LHCN-M2 (cell line): ENCODE measurements at regions not wholly inside any gene's neighbourhood (a gene's known extent, or its start where the extent isn't known, plus 50 kb on each side); places are given as distances from the start of the nearest gene placed in this dataset.

Source experiments
- DNase-seq: peaks from one replicate; pipeline ENCODE4 v3.0.0-alpha.2; 2012; ENCODE audit warnings: low read depth

DNA sequence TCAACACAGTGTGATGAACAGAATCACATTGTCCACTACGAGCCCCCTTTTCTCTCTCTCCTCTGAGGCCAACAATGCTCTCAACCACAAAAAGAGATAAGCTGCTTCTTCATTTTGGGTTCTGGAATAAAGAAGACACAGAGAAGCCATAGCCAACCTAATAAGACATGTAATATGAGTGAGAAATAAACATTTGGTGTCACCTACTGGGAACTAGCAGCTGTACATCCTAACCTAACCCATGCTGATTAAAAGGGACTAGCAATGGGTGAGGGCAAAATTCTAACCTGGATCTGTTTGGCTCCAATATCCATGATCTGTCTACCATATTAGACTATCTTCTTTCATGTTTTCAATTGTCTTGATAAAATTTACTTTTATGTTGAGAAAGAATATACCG is 369.1 kb upstream of the MARCKS start:
- peak; percentile 47 for DNase-seq

DNA sequence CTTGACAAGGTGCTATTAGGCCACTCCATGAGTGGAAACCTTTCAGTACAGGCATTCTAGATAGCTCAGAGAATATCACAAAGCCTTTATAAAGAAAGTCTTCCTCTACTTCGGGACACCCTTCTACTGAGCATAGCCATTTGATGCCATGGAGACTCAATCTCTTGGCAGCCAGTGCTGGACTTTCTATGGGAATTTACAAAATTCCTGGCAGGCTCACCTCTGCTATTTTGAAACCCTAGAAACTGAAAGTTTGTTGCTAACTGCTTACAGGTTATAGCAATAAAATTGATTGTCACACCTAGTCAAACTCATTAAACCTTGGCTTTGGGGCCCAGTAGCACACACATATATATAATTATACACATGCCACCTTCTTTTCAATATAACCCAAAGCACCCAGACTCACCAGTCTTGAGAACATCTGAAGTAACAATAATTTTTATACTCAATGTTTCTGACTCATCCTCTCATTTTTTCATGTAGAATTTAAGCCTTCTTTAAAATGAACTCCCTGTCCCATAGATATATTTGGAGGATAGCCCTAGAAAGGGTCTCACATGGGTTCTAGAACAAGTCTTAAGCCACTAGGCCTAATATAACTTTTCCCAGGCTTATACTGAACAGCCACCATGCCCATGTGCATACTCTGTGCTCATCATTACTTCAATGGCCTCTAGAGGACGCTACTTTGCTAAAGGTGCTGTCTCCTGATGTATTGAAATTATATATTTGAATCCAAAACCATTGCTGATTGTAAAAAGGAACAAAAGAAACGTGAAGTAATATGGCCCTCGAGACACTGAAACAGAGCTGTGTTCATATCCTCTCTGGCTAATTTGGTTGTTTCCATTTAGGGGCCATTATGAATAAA is 368.1 kb upstream of the MARCKS start:
- DNase-seq: peak; percentile 39

DNA sequence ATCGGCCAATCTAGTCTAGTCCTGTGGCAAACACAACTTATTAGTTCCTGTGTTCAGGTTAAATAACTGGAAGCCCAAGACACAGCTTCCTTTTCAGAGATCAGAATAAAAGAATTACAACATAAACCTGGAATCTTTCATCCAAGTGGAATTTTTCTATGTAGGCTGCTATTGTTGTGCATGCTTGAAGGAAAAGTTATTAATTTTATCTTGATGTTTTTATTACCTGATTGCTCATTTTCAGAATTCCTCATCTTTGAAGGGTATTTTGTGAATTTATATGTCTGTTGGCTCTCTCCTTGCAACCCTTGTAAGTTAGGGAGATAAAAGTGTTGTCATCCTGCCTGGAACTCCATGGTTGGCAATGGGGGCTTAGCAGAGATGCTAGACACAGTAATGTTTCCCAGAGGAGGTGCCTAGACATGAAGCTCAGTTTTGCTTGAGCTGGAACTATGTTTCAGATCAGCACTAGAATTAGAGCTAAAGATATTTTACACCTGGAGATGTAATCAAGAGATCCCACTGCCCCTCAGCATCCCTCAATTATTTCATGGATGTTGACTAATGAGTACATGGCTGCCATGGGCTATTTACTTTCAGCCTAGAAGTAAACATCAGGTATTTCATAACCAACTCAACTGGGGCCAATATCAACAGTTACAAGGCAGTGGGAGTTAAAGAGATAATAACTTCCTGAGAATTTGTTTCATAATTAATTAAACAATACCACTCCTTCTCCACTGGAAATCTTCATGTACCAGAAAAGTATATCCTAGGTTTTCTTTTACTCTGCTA is 367.0 kb upstream of the MARCKS start:
- no peak for DNase-seq

DNA sequence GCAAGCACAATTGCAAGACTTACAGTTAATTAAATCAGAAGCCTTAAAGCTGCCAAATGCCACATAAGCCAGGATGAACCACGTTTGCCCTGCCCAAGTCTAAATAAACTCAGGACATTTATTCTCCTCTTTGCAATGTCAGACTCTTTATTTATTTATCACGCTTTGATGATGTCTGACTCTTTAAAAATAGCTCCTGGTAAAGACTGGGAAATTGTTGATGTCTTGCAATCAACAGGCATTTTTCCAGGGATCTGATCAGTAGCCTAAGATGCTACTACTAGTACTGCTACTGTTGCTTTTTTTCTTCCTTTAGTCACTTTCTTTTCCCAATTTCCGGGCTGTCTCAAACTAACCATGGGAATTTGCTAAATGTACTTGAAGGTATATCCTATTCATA is 365.8 kb upstream of the MARCKS start:
- no peak for DNase-seq

DNA sequence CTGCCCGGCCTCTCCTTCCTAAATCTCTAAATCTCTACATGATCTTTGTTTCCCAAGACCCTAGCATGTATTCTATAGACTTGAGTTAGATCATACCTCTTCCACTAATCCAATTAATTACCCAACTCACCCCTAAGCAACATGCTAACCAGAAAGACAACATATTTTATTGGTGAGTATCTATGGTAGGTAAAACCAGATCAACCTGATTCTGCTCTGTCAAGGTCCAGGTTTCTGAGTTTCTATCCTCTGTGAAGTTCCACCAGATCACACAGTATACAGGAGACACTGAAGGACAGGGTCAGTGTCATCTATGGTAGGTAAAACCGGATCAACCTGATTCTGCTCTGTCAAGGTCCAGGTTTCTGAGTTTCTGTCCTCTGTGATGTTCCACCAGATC is 363.2 kb upstream of the MARCKS start:
- DNase-seq: no peak

DNA sequence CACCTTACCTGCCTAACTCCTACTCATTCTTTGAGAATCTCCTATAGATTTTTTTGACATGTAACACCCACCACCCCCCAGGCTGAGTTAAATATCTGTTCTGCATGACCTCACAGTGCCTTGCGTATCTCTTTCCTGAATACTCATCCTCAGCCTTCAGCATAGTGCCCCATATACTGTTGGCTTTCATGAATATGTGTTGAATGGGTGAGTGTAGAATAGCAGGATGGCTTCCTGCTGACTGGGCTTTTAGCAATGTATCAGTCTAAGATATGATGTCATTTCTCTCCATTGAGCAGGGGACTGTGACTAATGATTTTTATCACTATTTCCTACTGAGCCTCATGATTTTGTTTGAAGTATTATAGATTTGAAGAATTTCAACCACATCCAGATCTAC is 361.6 kb upstream of the MARCKS start:
- DNase-seq: peak; percentile 46

DNA sequence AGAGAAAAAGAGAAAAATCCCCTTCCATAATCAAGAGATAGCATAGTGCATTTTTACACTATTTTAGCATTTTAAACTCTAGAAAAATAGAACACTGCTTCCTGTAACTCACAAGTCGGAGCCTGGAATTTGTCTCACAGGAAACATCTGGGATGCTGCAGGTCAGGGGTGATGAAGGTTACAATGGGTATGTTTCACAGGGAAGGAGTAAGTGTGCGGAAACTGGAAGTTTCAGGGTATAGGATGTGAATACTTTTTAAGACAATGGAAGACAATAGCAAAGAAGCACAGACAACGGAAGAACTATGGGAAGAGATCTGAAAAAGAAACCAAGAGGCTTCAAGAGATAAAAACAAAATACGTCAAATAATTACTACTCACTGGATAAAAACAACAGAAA is 361.0 kb upstream of the MARCKS start:
- DNase-seq: no peak

DNA sequence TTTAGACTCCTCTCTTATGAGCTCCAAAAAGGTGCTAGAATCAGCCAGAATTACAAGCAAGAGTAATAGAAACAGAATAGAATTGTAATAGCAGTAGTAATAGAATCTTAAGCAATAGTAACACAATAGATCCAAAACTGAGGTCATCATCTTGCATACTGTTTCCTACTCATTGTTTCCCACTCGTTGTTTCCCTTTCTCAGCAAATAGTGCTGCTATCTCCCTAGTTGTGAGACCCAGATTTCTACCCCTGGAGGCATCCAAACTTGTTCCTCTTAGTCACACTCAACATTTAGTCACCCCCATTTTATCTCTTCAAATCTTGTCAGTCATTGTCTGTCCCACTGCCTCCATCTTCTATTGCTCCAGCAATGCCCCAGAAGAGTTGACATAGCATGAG is 356.9 kb upstream of the MARCKS start:
- DNase-seq: no peak

DNA sequence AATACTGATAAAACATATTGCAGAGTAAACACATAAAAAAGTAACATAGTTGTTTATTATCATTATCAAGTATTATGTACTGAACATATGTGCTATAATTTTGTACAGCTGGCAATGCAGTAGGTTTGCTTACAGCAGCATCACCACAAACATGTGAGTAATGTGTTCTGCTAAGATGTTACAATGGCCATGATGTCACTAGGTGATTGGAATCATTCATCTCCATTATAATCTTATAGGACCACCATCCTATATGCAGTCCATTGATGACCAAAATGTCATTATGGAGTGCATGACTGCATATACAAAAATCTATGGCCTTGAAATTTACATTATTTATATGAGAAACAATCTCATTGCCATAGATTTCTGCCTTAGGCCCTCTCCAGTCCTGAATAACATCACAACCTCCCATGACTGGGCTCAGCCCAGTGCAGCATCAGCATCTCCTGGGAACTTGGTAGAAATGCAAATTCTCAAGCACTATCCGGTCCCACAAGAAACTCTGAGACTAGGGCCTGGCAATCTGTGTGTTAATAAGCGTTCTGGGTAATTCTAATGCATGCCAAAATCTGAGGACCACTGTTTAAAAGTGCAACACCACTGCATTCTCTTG is 352.0 kb upstream of the MARCKS start:
- no peak for DNase-seq

DNA sequence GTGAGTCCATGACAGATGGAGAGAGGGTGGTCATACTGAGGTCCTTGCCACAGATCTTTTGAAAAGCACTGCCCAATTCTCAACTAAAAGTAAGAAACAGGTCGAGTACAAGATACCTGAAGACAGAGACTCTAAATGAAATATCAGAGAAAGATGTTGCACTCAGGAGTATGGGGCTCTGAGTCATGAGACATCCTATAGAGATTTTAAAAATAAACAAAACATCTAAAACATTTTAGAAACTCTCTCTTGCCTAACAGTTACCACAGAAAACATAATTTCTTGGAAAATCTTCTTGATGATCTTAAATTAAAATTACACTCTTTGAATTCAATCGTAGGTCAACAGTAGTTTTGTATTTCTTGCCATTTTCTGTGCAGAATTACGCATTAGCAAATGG is 348.9 kb upstream of the MARCKS start:
- DNase-seq: no peak

DNA sequence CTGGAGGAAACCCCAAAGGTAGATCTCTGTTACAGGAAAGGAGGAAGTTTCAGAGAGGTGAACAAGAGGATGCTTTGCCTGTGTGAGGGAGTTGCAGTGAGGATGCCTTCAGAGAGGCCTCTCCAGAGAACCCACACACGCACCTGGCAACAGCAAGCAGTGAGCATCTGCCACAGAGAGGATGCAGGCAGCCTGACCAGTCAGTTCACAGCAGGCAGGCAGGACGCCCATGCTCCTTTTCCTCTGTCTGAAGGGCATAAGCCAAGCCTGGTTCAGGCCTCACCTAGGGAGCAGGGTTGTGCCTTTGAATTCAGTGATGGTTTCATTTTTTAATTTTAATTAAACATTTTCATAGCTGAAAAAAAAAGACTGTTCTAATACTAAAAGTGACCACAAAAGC is 346.0 kb upstream of the MARCKS start:
- DNase-seq: no peak

DNA sequence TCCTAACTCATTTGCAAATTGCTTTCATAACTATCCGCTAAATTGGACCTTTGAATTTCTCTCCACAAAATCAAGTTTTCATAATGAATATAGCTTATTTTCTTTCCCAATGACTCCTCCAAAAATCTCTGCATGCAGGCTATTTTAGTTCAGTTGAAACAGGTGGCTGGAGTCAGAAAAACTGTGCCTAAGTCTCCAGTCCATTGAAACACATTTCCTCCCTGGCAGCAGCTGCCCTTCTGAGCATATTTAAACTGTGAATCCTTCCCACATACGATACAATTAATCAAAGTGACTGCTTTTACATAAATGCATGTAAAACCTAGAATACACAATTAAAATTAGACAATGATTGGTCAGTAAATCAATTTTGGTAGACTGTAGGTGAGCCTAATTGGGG is 344.6 kb upstream of the MARCKS start:
- peak; percentile 78 for DNase-seq

DNA sequence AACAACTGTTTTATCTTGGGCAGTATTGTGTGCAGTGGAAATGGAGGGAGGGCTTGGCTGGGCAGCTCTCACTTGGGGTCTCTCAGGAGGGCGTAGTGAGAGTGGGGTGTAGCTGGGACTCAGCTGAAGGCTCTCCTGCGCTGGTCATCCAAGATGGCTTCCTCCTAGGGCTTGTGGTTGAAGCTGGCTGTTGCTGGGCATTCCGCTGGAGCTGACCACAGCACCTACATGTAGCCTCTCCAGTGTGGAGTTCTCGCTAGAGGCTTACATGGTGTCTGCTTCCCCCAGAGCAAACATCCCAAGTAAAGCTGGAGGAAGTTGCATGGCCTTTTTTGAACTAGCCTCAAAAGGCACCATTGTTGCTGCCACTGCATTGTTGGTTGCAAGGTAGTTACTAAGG is 344.1 kb upstream of the MARCKS start:
- DNase-seq: peak; percentile 41

DNA sequence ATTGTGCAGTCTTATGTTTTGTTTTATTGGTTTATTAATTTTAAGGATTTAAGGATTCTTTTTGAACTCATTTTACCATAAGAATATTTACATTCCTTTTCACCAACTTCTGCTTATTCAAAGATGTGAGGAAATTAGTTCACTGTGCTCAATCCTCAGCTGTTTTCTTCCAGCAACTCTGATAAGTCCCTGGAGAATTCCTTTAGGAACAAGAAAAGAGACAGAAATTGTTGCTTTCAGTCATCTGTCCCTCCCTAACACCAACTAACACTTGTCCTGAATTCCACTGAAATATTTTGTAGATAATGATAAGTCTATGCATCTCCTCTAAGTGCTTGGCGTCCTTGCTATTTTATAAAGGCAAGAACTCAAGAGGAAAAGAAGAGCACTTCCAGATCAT is 334.8 kb upstream of the MARCKS start:
- DNase-seq: peak; percentile 67

DNA sequence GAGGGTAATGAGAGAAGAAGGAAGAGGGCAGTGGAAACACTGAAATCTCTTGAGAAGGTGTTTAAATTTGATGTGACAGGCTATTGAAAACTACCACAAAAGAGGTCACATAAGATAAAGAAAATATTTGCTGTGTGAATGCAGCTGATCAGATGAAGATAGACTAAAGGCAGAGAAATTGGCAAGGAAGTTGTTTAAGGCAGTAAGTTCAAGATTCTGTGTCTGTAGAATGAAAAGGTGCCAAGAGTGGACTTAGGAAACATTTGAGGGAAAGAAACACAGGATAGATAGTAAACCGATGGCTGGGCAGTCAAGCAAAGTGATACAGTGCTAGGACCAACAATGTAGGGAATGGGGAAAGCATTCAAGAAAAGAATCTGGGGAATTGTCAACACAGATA is 332.3 kb upstream of the MARCKS start:
- DNase-seq: no peak

DNA sequence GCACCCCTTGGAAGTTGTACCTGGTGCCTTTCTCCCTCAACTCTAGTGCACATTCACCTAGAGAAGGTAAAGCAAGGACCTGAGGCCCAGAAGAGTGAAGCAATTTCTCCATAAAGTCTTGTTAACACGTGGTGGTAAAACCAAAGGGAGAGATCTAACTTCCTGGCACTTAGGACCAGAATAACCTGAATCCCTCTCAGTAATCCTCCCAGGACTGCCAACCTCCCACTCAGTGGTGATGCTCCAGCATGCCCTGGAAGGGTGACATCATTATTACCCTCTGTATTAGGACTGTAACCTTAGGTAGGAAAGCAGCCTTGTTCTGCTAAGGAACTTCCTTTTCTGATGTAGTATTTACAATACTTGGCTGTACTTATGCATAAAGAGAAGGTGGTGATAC is 330.6 kb upstream of the MARCKS start:
- DNase-seq: no peak

DNA sequence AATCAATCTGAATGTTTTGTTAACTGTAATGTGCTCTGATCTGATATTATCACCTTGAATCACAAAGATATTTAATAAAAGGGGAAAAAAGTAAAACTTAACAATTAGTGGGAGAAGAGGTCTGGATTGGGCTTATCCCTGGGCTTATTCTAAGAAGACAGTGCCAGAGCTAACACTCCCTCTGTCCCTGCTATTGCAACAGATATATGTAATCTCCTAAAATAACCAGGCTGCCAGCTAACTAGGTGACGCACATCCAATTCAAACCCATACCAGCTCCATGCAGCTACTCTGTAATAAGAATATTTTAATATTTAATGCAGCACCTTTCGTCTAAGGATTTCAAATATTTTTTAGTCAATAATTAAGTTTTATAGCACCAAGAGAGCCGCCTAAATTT is 330.1 kb upstream of the MARCKS start:
- DNase-seq: no peak

DNA sequence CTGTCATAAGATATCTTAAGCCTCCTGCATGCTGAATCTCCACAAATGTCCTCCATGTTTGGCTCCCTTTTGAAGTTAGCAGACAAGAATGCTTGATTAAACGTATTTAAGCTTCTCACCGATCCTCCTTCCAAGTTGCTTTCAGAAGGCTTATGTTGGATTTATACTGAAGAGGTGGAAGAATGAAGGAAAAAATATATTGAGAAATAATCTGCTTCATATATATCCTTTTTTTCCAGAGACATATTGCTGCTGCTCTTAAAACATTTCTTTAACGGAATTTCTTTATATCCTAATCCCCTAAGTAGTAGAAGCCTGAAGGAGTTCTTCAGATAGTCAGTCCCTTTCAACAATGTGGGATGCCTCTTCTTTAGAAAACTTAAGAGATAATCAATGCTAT is 329.0 kb upstream of the MARCKS start:
- DNase-seq: no peak

DNA sequence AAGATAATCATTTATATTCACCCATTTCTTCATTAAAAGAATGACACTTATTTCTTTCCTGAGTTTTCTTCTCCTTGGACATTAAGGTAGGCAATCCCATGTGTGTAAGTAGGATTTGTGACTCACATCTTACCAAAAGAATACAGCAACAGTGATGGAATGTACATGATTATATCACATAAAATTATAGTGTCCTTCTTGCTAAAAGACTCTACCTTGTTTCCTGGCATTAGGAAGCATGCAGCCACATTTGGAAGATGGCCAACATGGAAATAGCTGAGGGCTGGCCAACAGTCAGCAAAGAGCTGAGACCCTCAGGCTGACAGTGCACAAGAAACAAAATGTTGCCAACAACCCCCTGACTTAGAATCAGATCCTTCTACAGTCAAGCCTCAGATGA is 327.9 kb upstream of the MARCKS start:
- no peak for DNase-seq

DNA sequence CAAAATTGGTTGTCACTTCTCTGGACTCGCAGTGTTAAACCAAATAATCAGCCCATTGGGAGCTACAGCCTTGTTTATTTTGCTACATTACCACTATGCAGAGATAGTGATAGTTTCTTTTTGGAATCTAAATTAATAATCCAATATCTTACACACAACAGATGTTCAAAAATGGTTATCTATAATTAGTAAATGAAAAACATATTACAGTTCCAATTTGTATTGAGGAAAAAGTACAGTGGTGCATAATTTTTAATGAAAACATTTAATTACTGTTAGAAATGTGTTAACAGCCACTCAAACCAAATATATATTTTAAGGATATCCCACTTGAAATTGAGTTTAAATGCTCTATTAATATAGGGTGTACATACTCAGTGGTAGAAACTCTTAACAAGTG is 327.3 kb upstream of the MARCKS start:
- DNase-seq: no peak

DNA sequence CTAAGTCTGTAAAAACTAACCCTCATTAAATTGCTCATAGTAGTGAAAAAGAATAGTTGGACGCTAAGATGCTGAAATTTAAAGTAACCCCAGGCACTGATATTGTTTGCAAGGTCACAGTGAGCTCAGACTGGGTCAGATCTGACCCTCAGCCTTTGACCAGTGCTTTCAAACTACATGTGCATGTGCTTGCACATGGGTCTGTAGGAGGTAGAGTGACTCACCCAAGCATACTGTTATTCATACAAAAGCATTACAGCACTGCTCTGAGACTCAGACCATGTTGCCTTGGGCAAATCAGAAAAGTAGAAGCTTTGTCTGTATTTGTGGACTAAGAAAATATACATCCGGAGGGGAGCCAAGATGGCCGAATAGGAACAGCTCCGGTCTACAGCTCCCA is 326.4 kb upstream of the MARCKS start:
- DNase-seq: peak; percentile 60

DNA sequence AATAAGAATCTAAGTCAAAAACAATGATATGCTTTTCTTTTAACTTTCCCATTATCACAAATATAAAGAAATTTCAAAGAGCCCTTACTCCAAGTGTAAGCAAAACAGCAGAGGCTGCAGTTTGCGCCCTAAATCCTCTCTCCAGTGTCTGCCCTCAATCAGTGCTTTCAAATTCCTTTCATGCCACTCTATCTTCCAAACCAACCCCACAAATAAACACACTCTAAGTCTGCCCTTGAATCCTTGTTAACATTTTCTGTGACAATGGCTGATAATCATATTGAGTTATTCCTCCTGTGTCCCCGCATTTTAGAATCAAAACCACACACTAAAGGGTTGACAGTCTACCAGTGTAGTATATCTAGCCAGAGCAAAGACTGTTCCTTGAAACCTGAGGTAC is 317.9 kb upstream of the MARCKS start:
- DNase-seq: no peak

DNA sequence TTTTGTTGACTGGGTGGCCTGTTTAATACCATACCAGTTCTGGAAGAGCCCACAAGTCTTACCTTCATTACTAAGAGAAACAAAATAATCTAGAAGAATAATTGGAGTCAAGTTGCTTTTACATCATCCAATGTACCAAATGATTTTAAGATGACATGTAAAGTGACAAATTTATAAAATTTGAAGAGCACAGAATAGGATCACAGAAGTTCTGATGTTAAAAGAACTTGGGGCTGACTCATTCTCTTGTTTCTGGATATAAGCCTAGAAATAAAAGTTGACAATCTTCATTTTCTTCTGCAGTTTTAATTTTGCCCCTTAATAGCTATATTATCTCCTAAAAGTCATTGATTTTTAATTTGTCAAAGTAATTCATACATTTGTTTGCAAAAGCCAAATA is 317.5 kb upstream of the MARCKS start:
- DNase-seq: no peak
